Choroid plexus epithelial cell (primary cell): ENCODE measurements at regions not wholly inside any gene's neighbourhood (a gene's known extent, or its start where the extent isn't known, plus 50 kb on each side); places are given as distances from the start of the nearest gene placed in this dataset.
A peak's percentile ranks its signal among the peaks of the same experiment; 100 is the strongest.

Experiments
- DNase-seq: peaks from one replicate; pipeline ENCODE4 v3.0.0-alpha.2; 2010; ENCODE audit warnings: low read depth
- H3K4me3 ChIP-seq: 2 replicates; pipeline ENCODE4 v1.5.1; 2011; ENCODE audit warnings: low read depth, mild to moderate bottlenecking, control low read depth, low read length, moderate library complexity
- TF ChIP-seq, protein P1 (sequence below): conservative IDR thresholded peaks from 2 replicates; pipeline ENCODE4 v1.5.1; 2011; ENCODE audit warnings: low read depth, mild to moderate bottlenecking, control low read depth, inconsistent platforms, low read length, moderate library complexity

DNA sequence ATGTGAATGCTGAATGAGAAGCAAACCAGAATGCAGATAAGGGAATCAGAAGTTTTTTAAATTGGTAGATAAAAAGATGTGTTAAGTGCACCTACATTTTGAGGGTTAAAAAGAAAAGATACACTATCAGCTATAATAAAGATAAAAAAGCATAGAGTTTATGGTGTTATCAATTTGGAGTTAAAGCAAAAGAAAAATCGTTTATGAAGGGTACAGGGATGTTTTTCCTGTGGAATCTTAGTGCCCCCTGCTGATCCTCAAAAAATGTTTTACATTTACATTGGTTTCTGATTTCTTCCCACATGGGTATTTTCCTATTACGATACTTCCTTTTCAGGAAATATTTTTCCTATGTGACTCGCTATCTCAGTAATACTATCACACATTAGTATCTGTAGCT, 293.5 kb downstream of the MRPL39 start:
- DNase-seq = peak; percentile 70
- no peak overlapping the region for H3K4me3 ChIP-seq
- TF ChIP-seq, protein P1, sequence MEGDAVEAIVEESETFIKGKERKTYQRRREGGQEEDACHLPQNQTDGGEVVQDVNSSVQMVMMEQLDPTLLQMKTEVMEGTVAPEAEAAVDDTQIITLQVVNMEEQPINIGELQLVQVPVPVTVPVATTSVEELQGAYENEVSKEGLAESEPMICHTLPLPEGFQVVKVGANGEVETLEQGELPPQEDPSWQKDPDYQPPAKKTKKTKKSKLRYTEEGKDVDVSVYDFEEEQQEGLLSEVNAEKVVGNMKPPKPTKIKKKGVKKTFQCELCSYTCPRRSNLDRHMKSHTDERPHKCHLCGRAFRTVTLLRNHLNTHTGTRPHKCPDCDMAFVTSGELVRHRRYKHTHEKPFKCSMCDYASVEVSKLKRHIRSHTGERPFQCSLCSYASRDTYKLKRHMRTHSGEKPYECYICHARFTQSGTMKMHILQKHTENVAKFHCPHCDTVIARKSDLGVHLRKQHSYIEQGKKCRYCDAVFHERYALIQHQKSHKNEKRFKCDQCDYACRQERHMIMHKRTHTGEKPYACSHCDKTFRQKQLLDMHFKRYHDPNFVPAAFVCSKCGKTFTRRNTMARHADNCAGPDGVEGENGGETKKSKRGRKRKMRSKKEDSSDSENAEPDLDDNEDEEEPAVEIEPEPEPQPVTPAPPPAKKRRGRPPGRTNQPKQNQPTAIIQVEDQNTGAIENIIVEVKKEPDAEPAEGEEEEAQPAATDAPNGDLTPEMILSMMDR = peak; percentile 45

DNA sequence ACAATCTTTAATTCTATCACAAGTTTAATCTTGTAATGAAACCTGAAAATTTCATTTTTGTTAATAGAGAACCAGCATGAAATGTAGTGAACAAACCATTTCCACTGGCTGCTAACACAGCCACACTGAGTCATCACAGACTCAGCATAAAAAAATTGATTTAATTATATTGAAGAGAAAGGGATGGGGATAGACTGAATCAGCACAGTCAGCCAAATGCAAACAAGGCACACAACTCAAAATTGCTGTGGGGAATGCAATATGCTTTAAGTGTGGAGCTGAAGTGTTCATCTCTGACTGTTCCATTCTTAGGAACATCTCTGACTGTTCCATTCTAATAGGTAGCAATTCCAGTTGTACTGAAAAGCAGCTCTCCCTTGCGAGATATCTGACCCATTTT, 299.8 kb downstream of the MRPL39 start:
- no peak overlapping the region for H3K4me3 ChIP-seq
- DNase-seq = no peak
- TF ChIP-seq, protein P1 = no peak

DNA sequence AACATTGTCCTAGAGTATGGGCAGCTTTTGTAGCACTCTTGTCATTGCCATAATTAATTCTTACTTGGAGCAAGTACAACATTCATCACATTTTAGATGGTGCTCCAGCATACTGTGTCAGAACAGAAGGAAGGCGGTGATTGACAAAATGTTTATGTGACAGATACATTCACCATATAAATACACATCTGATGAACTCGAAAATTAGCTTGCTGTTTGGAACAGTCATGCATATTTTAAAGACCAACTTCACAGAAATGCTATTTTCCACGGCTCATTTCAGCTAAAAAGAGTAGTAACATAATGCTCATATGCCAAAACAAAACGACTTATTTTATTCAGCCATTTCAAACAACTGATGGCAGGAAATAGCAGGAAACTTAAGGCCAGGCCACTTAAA, 302.7 kb downstream of the MRPL39 start:
- H3K4me3 ChIP-seq = no peak overlapping the region
- TF ChIP-seq, protein P1 = no peak
- DNase-seq = no peak

DNA sequence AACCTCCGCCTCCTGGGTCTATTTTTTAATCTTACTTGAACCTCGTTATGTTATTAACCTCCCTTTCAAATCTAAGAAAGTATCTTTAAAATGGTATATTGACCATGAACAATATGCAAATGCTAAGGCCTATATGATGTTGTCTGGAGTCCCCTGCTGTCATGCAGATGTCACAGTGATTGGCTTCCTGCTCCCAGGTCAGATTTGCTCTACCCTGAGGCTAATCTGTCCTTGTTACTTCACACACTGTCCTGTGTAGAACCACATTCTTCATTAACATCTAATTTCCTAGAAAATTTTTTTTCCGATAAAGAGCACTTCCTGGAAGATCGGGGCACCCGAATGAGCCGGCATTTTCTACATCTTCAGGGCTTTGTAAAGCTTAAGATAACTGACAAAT, 306.6 kb downstream of the MRPL39 start:
- DNase-seq = no peak
- TF ChIP-seq, protein P1 = no peak
- no peak overlapping the region for H3K4me3 ChIP-seq

DNA sequence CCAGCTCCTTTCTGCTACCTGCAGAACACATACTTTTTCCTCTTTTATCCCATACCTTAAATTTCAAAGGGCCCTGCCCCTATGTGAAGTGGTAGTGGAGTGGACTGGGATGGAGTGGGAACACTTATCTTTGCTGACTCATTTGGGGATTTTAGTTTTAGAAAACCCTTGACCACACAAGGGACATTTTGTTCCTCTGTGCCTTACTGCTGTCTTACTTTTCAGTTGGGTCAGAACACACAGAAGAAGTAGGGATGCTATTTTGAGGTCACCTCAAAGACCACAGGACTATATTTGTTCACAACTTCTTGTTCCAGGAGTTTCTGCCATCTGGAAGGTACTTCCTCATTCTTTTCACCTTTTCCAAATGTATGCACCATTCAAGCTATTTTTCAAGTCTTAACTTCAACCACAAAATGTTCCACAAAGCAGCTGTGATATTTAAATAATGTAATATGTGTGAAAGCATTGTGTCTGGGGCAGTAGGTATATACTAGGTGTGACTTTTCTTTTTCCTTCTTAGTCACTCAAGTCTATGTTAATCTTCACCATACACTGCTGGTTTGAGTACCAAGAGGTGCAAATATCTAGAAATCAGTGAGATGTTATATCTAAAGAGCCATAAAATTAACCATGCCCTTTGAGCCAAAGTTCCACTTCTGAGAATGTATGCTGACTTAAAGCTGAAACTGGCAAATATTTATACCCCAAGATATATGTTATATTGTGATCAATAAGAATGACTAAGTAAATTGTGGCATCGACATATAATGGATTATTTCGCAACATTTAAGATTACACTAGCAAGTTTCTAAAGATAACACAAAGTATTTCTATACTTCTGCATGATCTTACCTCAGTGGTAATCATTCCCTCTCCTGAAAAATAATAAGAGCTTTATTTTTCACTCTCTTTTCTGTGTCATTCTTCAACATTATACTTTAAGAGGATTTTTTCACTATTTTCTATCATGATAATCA, 308.5 kb downstream of the MRPL39 start:
- TF ChIP-seq, protein P1 = no peak
- DNase-seq = peak; percentile 11
- no peak overlapping the region for H3K4me3 ChIP-seq

DNA sequence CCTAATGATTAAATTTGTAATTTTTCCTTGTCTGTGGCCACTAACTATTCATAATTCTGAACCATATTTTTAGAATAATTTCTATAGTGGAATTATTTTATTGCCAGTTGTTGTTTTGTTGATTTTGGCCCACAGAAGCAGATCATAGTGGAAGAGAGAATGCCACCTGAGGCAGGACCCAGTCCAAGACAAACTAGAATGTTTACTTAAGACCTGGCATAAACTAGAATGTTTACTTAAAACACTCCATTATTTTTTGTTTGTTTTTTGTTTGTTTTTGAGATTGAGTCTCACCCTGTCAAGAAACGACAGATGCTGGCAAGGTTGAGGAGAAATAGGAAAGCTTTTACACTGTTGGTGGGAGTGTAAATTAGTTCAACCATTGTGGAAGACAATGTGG, 310.2 kb downstream of the MRPL39 start:
- H3K4me3 ChIP-seq = no peak overlapping the region
- TF ChIP-seq, protein P1 = no peak
- DNase-seq = no peak

DNA sequence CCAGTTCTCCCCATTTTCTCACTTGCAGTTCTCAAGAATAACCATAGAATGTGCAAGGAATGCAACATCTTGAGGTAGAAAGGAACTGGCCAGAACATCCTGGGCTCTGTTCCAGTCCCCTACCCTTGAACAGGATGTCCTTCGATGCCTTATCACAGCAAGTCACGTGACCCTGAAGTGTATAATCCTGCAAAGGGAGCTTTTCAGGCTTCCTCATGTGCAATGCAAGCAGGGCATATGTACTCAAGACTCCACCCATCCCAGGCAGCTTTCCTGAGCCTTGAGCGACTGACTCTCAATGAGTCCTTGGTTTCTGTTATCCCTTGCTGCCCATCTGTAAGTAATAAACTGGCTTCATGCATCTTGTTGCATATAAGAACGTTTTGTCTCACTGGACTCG, 311.0 kb downstream of the MRPL39 start:
- TF ChIP-seq, protein P1 = no peak
- H3K4me3 ChIP-seq = no peak overlapping the region
- DNase-seq = peak; percentile 59
